HG03097 (cell line): ENCODE measurements at regions not wholly inside any gene's neighbourhood (a gene's known extent, or its start where the extent isn't known, plus 50 kb on each side); places are given as distances from the start of the nearest gene placed in this dataset.
A peak's percentile ranks its signal among the peaks of the same experiment; 100 is the strongest.

Source experiments
- ATAC-seq: cut with Tn5 transposase; IDR thresholded peaks from one replicate; pipeline ENCODE4 v1.9.1; 2021; ENCODE audit not compliant: unreplicated experiment, low FRiP score

GRCh38 chr5:120988491-120988890 lies 524.4 kb downstream of the PRR16 start:
- no peak for ATAC-seq

GRCh38 chr5:120988941-120989340 lies 524.8 kb downstream of the PRR16 start:
- ATAC-seq: no peak

- ATAC-seq: no peak
Observed at GRCh38 chr5:120991569-120991968, 527.5 kb downstream of the PRR16 start.

- ATAC-seq: no peak
Observed at GRCh38 chr5:120994112-120994511, 530.0 kb downstream of the PRR16 start.

GRCh38 chr5:120999550-120999949 lies 535.5 kb downstream of the PRR16 start:
- ATAC-seq: no peak

GRCh38 chr5:121006217-121006616 lies 542.1 kb downstream of the PRR16 start:
- no peak for ATAC-seq

- ATAC-seq: no peak
Observed at GRCh38 chr5:121008041-121008440, 543.9 kb downstream of the PRR16 start.

GRCh38 chr5:121009058-121009457 lies 545.0 kb downstream of the PRR16 start:
- no peak for ATAC-seq

GRCh38 chr5:121018004-121018403 lies 553.9 kb downstream of the PRR16 start:
- no peak for ATAC-seq

- peak; percentile 67 for ATAC-seq
Observed at GRCh38 chr5:121019106-121019505, 555.0 kb downstream of the PRR16 start.

- ATAC-seq: no peak
Observed at GRCh38 chr5:121019734-121020133, 555.6 kb downstream of the PRR16 start.

- ATAC-seq: no peak
Observed at GRCh38 chr5:121021681-121022080, 557.6 kb downstream of the PRR16 start.

GRCh38 chr5:121024416-121025311 lies 560.6 kb downstream of the PRR16 start:
- no peak for ATAC-seq

GRCh38 chr5:121025671-121026070 lies 561.6 kb downstream of the PRR16 start:
- no peak for ATAC-seq

GRCh38 chr5:121027636-121028035 lies 563.5 kb downstream of the PRR16 start:
- peak; percentile 74 for ATAC-seq

GRCh38 chr5:121029536-121030245 lies 565.6 kb downstream of the PRR16 start:
- no peak for ATAC-seq

- ATAC-seq: no peak
Observed at GRCh38 chr5:121031491-121031890, 567.4 kb downstream of the PRR16 start.

- ATAC-seq: no peak
Observed at GRCh38 chr5:121033334-121033733, 569.2 kb downstream of the PRR16 start.

- ATAC-seq: no peak
Observed at GRCh38 chr5:121038438-121038837, 574.3 kb downstream of the PRR16 start.

GRCh38 chr5:121049971-121050370 lies 585.9 kb downstream of the PRR16 start:
- ATAC-seq: no peak

- no peak for ATAC-seq
Observed at GRCh38 chr5:121053055-121053985, 589.2 kb downstream of the PRR16 start.
